GM12875 (cell line): ENCODE measurements at regions not wholly inside any gene's neighbourhood (a gene's known extent, or its start where the extent isn't known, plus 50 kb on each side); places are given as distances from the start of the nearest gene placed in this dataset.

Experiments
- H3K4me3 ChIP-seq: one replicate; pipeline ENCODE4 v1.5.1; 2011; ENCODE audit warnings: low read depth, low read length, control low read depth
- CTCF ChIP-seq: IDR thresholded peaks from 2 replicates; pipeline ENCODE4 v1.5.1; 2011; ENCODE audit warnings: low read depth, mild to moderate bottlenecking, control low read depth, inconsistent platforms, low read length, moderate library complexity, borderline replicate concordance; ENCODE audit not compliant: insufficient read depth

- TF ChIP-seq CTCF: no peak
- no peak overlapping the region for H3K4me3 ChIP-seq
Observed at GRCh38 chr4:157840648-157841047, 332.2 kb downstream of the GASK1B start.

- no peak for TF ChIP-seq CTCF
- no peak overlapping the region for H3K4me3 ChIP-seq
Observed at GRCh38 chr4:157840034-157840433, 332.8 kb downstream of the GASK1B start.

GRCh38 chr4:157838366-157838765 lies 334.5 kb downstream of the GASK1B start:
- no peak overlapping the region for H3K4me3 ChIP-seq
- TF ChIP-seq CTCF: no peak

GRCh38 chr4:157837071-157837703 lies 335.6 kb downstream of the GASK1B start:
- TF ChIP-seq CTCF: no peak

GRCh38 chr4:157832596-157832995 lies 340.2 kb downstream of the GASK1B start:
- no peak overlapping the region for H3K4me3 ChIP-seq
- no peak for TF ChIP-seq CTCF

More at GRCh38 chr4:157837071-157837703, 335.6 kb downstream of the GASK1B start:
- H3K4me3 ChIP-seq: no peak overlapping the region

GRCh38 chr4:157824021-157824420 lies 348.8 kb downstream of the GASK1B start:
- TF ChIP-seq CTCF: no peak
- H3K4me3 ChIP-seq: no peak overlapping the region

GRCh38 chr4:157821814-157822213 lies 351.0 kb downstream of the GASK1B start:
- no peak for TF ChIP-seq CTCF
- H3K4me3 ChIP-seq: no peak overlapping the region
